IMR-90 (cell line): ENCODE measurements at regions not wholly inside any gene's neighbourhood (a gene's known extent, or its start where the extent isn't known, plus 50 kb on each side); places are given as distances from the start of the nearest gene placed in this dataset.
A peak's percentile ranks its signal among the peaks of the same experiment; 100 is the strongest.

Source experiments
- BHLHE40 ChIP-seq: fragments of 150-350 bp; IDR thresholded peaks from 2 replicates; pipeline ENCODE4 v1.6.1; 2016; ENCODE audit warnings: mild to moderate bottlenecking, low read depth, low read length
- CEBPB ChIP-seq: IDR thresholded peaks from 2 replicates; pipeline ENCODE4 v1.6.1; 2012; ENCODE audit warnings: low read depth, low read length, improper control_type of control experiment
- CHD1 ChIP-seq: IDR thresholded peaks from 2 replicates; pipeline ENCODE4 v1.6.1; 2012; ENCODE audit warnings: low read depth, low read length, improper control_type of control experiment
- FOS ChIP-seq: fragments of 150-350 bp; IDR thresholded peaks from 2 replicates; pipeline ENCODE4 v1.6.1; 2016; ENCODE audit warnings: low read depth, low read length
- MAFK ChIP-seq: IDR thresholded peaks from 2 replicates; pipeline ENCODE4 v1.6.1; 2012; ENCODE audit warnings: low read depth, low read length, improper control_type of control experiment
- MXI1 ChIP-seq: IDR thresholded peaks from 2 replicates; pipeline ENCODE4 v1.6.1; 2012; ENCODE audit warnings: low read depth, mild to moderate bottlenecking, low read length, moderate library complexity, borderline replicate concordance
- NFE2L2 ChIP-seq: fragments of 150-350 bp; IDR thresholded peaks from 2 replicates; pipeline ENCODE4 v1.6.1; 2016; ENCODE audit warnings: low read depth, mild to moderate bottlenecking, low read length
- POLR2A ChIP-seq: IDR thresholded peaks from 2 replicates; pipeline ENCODE4 v1.6.1; 2012; ENCODE audit warnings: mild to moderate bottlenecking, low read depth, low read length
- RAD21 ChIP-seq: IDR thresholded peaks from 2 replicates; pipeline ENCODE4 v1.6.1; 2012; ENCODE audit warnings: low read length, improper control_type of control experiment
- RFX5 ChIP-seq: IDR thresholded peaks from 2 replicates; pipeline ENCODE4 v1.8.0; 2012; ENCODE audit warnings: low read depth, mild to moderate bottlenecking, low read length, moderate library complexity
- SMC3 ChIP-seq: fragments of 150-350 bp; IDR thresholded peaks from 2 replicates; pipeline ENCODE4 v1.6.1; 2016; ENCODE audit warnings: low read depth, mild to moderate bottlenecking, antibody characterized with exemption, low read length, moderate library complexity
- USF2 ChIP-seq: fragments of 150-350 bp; IDR thresholded peaks from 2 replicates; pipeline ENCODE4 v1.6.1; 2017; ENCODE audit warnings: mild to moderate bottlenecking, antibody characterized with exemption, low read length, low read depth
- TF ChIP-seq, protein P1 (sequence below): conservative IDR thresholded peaks from 2 replicates; pipeline ENCODE4 v1.5.1; 2012; ENCODE audit warnings: mild to moderate bottlenecking, low read depth, low read length, improper control_type of control experiment

DNA sequence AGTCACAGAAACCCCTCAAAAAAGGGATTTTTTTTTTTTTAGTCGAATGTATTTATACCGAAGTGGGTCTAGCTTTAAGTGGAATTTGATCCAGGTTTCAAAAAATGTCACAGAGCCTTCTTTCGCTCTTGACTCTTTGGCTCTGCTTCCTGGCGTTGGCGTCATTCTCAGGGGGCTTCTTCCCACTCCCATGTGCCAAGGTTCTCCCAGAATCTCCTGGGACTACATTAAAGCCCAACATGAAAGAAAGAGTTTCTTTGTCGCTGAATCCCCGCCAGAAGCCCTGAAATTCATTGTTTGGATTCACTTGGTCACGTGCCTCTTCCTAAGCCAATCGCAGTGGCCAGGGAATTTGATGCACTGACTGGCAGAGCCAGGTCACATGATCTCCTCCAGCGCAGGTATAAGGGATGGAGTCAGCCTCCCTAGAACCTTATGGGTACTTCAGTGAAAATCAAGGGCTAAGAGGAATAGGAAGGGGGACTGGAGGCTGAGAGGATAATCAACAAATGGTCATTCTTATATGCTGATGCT, 101.2 kb downstream of the RPS24 start:
- TF ChIP-seq, protein P1, sequence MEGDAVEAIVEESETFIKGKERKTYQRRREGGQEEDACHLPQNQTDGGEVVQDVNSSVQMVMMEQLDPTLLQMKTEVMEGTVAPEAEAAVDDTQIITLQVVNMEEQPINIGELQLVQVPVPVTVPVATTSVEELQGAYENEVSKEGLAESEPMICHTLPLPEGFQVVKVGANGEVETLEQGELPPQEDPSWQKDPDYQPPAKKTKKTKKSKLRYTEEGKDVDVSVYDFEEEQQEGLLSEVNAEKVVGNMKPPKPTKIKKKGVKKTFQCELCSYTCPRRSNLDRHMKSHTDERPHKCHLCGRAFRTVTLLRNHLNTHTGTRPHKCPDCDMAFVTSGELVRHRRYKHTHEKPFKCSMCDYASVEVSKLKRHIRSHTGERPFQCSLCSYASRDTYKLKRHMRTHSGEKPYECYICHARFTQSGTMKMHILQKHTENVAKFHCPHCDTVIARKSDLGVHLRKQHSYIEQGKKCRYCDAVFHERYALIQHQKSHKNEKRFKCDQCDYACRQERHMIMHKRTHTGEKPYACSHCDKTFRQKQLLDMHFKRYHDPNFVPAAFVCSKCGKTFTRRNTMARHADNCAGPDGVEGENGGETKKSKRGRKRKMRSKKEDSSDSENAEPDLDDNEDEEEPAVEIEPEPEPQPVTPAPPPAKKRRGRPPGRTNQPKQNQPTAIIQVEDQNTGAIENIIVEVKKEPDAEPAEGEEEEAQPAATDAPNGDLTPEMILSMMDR: no peak
- TF ChIP-seq RAD21: no peak
- TF ChIP-seq MAFK: no peak
- no peak for TF ChIP-seq POLR2A
- TF ChIP-seq CHD1: no peak
- TF ChIP-seq FOS: no peak
- no peak for TF ChIP-seq RFX5
- no peak for TF ChIP-seq SMC3
- no peak for TF ChIP-seq CEBPB
- TF ChIP-seq NFE2L2: no peak
- no peak for TF ChIP-seq BHLHE40
- no peak for TF ChIP-seq MXI1
- peak; percentile 48; the same call in 1 of the 2 replicates for TF ChIP-seq USF2
